ENCODE measurements at regions not wholly inside any gene's neighbourhood (a gene's known extent, or its start where the extent isn't known, plus 50 kb on each side); places are given as distances from the start of the nearest gene placed in this dataset.
A peak's percentile ranks its signal among the peaks of the same experiment; 100 is the strongest.

GRCh38 chr2:157193461-157193860 lies 64.0 kb upstream of the GALNT5 start:
- in situ Hi-C loops (cut with HindIII; ENCODE audit: low pct_ligation_motif_present, low sequenced_read_pairs), result loop anchor here (25.0 kb wide), 1 partner anchor 856 kb away; the partner anchor contains the start of gene NR4A2
- no peak for TF ChIP-seq CTCF (IDR thresholded peaks at IDR 0.05; ENCODE audit: low read depth, low read length, missing control alignments)

GRCh38 chr2:157194097-157194688 lies 63.3 kb upstream of the GALNT5 start:
- Histone ChIP-seq H3K36me3 (replicated peaks) (no peaks in the 10 kb centered on the region), H3K27ac (peak overlapping the region; percentile 19), H3K27me3 (replicated peaks) (no peaks in the 10 kb centered on the region), H3K4me3 (ENCODE audit: low read depth, low read length) (no peak overlapping the region)
- in situ Hi-C loops (cut with HindIII; ENCODE audit: low pct_ligation_motif_present, low sequenced_read_pairs), result loop anchor here (25.0 kb wide), 1 partner anchor 857 kb away; the partner anchor contains the start of gene NR4A2
- TF ChIP-seq CTCF (IDR thresholded peaks at IDR 0.05; ENCODE audit: low read depth, low read length, missing control alignments), result peak; percentile 73
- DNase-seq, result peak; percentile 67

More at GRCh38 chr2:157193461-157193860, 64.0 kb upstream of the GALNT5 start:
- Histone ChIP-seq H3K27me3 (replicated peaks) (no peaks in the 10 kb centered on the region), H3K27ac (peak overlapping the region; percentile 19), H3K4me3 (ENCODE audit: low read depth, low read length) (no peak overlapping the region), H3K36me3 (replicated peaks) (no peaks in the 10 kb centered on the region)
- DNase-seq, result no peak

GRCh38 chr2:157194844-157195243 lies 62.7 kb upstream of the GALNT5 start:
- DNase-seq, result no peak
- in situ Hi-C loops (cut with HindIII; ENCODE audit: low pct_ligation_motif_present, low sequenced_read_pairs), result loop anchor here (25.0 kb wide), 1 partner anchor 858 kb away; the partner anchor contains the start of gene NR4A2
- no peak for TF ChIP-seq CTCF (IDR thresholded peaks at IDR 0.05; ENCODE audit: low read depth, low read length, missing control alignments)
- Histone ChIP-seq H3K36me3 (replicated peaks) (no peaks in the 10 kb centered on the region), H3K27me3 (replicated peaks) (no peaks in the 10 kb centered on the region), H3K4me3 (ENCODE audit: low read depth, low read length) (no peak overlapping the region), H3K27ac (no peak overlapping the region)

GRCh38 chr2:157196956-157197355 lies 60.5 kb upstream of the GALNT5 start:
- in situ Hi-C loops (cut with HindIII; ENCODE audit: low pct_ligation_motif_present, low sequenced_read_pairs), result loop anchor here (25.0 kb wide), 1 partner anchor 860 kb away; the partner anchor contains the start of gene NR4A2
- H3K27me3 ChIP-seq (replicated peaks), result no peaks in the 10 kb centered on the region
- TF ChIP-seq CTCF (IDR thresholded peaks at IDR 0.05; ENCODE audit: low read depth, low read length, missing control alignments), result no peak
- DNase-seq, result no peak
- H3K4me3 ChIP-seq (ENCODE audit: low read depth, low read length), result no peak overlapping the region
- no peaks in the 10 kb centered on the region for H3K36me3 ChIP-seq (replicated peaks)
- H3K27ac ChIP-seq, result no peak overlapping the region

GRCh38 chr2:157197848-157198247 lies 59.7 kb upstream of the GALNT5 start:
- no peak for TF ChIP-seq CTCF (IDR thresholded peaks at IDR 0.05; ENCODE audit: low read depth, low read length, missing control alignments)
- H3K36me3 ChIP-seq (replicated peaks), result no peaks in the 10 kb centered on the region
- in situ Hi-C loops (cut with HindIII; ENCODE audit: low pct_ligation_motif_present, low sequenced_read_pairs), result loop anchor here (25.0 kb wide), 1 partner anchor 861 kb away; the partner anchor contains the start of gene NR4A2
- no peak overlapping the region for H3K4me3 ChIP-seq (ENCODE audit: low read depth, low read length)
- no peak overlapping the region for H3K27ac ChIP-seq
- no peak for DNase-seq
- no peaks in the 10 kb centered on the region for H3K27me3 ChIP-seq (replicated peaks)

GRCh38 chr2:157203651-157204050 lies 53.9 kb upstream of the GALNT5 start:
- in situ Hi-C loops (cut with HindIII; ENCODE audit: low pct_ligation_motif_present, low sequenced_read_pairs), result no loop called here
- no peak for TF ChIP-seq CTCF (IDR thresholded peaks at IDR 0.05; ENCODE audit: low read depth, low read length, missing control alignments)
- Histone ChIP-seq H3K27ac (no peak overlapping the region), H3K27me3 (replicated peaks) (no peaks in the 10 kb centered on the region), H3K36me3 (replicated peaks) (no peaks in the 10 kb centered on the region), H3K4me3 (ENCODE audit: low read depth, low read length) (no peak overlapping the region)
- no peak for DNase-seq

Data from brain microvascular endothelial cell (primary cell).